Smooth muscle cell (in vitro differentiated cells): ENCODE measurements at regions not wholly inside any gene's neighbourhood (a gene's known extent, or its start where the extent isn't known, plus 50 kb on each side); places are given as distances from the start of the nearest gene placed in this dataset.

Source experiments
- DNase-seq: peaks from one replicate; lab custom pipeline; 2025; ENCODE audit not compliant: unreplicated experiment; lab: John Stamatoyannopoulos, UW
- H2AFZ ChIP-seq: fragments of 200-600 bp; sonication (generic); 2 replicates; pipeline ENCODE4 v1.6.0; 2016; ENCODE audit warnings: antibody characterized with exemption, low read depth, mild to moderate bottlenecking
- H3F3A ChIP-seq: fragments of 200-600 bp; sonication (generic); 2 replicates; pipeline ENCODE4 v1.6.0; 2017; ENCODE audit warnings: antibody characterized with exemption, low read depth
- H3K27ac ChIP-seq: fragments of 200-600 bp; sonication (generic); 2 replicates; pipeline ENCODE4 v1.5.1; 2016; ENCODE audit warnings: low read depth, mild to moderate bottlenecking
- H3K27me3 ChIP-seq: fragments of 200-600 bp; sonication (generic); 2 replicates; pipeline ENCODE4 v1.6.1; 2016; ENCODE audit warnings: low read depth, mild to moderate bottlenecking
- H3K36me3 ChIP-seq: fragments of 200-600 bp; sonication (generic); 2 replicates; pipeline ENCODE4 v1.5.1; 2016; ENCODE audit warnings: low read depth
- H3K4me1 ChIP-seq: fragments of 200-600 bp; sonication (generic); 2 replicates; pipeline ENCODE4 v1.5.1; 2016; ENCODE audit warnings: low read depth
- H3K4me2 ChIP-seq: fragments of 200-600 bp; sonication (generic); 2 replicates; pipeline ENCODE4 v1.6.0; 2016; ENCODE audit warnings: mild to moderate bottlenecking
- H3K4me3 ChIP-seq: fragments of 200-600 bp; sonication (generic); 2 replicates; pipeline ENCODE4 v1.5.1; 2016; ENCODE audit warnings: mild to moderate bottlenecking
- H3K79me2 ChIP-seq: fragments of 200-600 bp; sonication (generic); 2 replicates; pipeline ENCODE4 v1.6.0; 2016; ENCODE audit warnings: low read depth, mild to moderate bottlenecking
- H3K9ac ChIP-seq: fragments of 200-600 bp; sonication (generic); 2 replicates; pipeline ENCODE4 v1.6.0; 2016; ENCODE audit warnings: low read depth
- H3K9me3 ChIP-seq: fragments of 200-600 bp; sonication (generic); replicated peaks from 2 replicates; pipeline ENCODE4 v1.5.1; 2016; ENCODE audit warnings: low read depth
- H4K20me1 ChIP-seq: fragments of 200-600 bp; sonication (generic); 2 replicates; pipeline ENCODE4 v1.6.0; 2016; ENCODE audit warnings: low read depth
- WGBS: methylation state at CpG from one replicate; pipeline ENCODE4 v1.1.7; 2016; ENCODE audit warnings: low lambda C conversion rate; 5-methylcytosine and 5-hydroxymethylcytosine counted together
- TF ChIP-seq, protein P1 (sequence below): fragments of 200-600 bp; sonication (generic); IDR thresholded peaks from 2 replicates; pipeline ENCODE4 v1.5.1; 2017; ENCODE audit warnings: borderline replicate concordance, mild to moderate bottlenecking, antibody characterized with exemption; ENCODE audit not compliant: insufficient read depth, poor library complexity, severe bottlenecking

DNA sequence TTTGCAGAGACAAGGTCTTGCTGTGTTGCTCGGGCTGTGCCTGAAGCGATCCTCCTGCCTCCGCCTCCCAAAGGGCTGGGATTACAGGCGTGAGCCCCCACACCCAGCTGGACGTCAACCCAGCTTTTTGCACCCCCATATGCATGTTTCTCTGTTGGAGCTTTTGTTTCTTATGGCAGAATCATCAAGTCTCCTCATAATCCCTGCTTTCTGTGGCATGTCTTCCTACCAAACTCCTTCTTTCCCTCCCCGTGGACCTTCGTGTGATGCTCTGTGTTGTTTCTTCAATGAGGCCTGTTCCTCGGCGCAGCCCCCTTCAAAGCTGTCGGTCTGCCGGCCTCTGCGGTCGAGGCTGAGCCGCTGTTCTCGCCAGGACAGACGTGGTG lies 71.6 kb downstream of the METRNL start:
- Histone ChIP-seq H3K4me1 (no peaks in the 10 kb centered on the region), H3F3A (no peaks in the 10 kb centered on the region), H3K4me2 (peak overlapping the region; percentile 50), H3K36me3 (no peaks in the 10 kb centered on the region), H3K27ac (peak overlapping the region; percentile 78), H3K79me2 (no peaks in the 10 kb centered on the region), H3K4me3 (no peak overlapping the region), H4K20me1 (no peaks in the 10 kb centered on the region), H2AFZ (peak overlapping the region; percentile 20), H3K9me3 (no peaks in the 10 kb centered on the region), H3K27me3 (no peaks in the 10 kb centered on the region), H3K9ac (no peak overlapping the region)
- 68% methylated on average over 16 of the region's 16 CpGs for WGBS
- DNase-seq = no peak
- TF ChIP-seq, protein P1, sequence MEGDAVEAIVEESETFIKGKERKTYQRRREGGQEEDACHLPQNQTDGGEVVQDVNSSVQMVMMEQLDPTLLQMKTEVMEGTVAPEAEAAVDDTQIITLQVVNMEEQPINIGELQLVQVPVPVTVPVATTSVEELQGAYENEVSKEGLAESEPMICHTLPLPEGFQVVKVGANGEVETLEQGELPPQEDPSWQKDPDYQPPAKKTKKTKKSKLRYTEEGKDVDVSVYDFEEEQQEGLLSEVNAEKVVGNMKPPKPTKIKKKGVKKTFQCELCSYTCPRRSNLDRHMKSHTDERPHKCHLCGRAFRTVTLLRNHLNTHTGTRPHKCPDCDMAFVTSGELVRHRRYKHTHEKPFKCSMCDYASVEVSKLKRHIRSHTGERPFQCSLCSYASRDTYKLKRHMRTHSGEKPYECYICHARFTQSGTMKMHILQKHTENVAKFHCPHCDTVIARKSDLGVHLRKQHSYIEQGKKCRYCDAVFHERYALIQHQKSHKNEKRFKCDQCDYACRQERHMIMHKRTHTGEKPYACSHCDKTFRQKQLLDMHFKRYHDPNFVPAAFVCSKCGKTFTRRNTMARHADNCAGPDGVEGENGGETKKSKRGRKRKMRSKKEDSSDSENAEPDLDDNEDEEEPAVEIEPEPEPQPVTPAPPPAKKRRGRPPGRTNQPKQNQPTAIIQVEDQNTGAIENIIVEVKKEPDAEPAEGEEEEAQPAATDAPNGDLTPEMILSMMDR = no peak

DNA sequence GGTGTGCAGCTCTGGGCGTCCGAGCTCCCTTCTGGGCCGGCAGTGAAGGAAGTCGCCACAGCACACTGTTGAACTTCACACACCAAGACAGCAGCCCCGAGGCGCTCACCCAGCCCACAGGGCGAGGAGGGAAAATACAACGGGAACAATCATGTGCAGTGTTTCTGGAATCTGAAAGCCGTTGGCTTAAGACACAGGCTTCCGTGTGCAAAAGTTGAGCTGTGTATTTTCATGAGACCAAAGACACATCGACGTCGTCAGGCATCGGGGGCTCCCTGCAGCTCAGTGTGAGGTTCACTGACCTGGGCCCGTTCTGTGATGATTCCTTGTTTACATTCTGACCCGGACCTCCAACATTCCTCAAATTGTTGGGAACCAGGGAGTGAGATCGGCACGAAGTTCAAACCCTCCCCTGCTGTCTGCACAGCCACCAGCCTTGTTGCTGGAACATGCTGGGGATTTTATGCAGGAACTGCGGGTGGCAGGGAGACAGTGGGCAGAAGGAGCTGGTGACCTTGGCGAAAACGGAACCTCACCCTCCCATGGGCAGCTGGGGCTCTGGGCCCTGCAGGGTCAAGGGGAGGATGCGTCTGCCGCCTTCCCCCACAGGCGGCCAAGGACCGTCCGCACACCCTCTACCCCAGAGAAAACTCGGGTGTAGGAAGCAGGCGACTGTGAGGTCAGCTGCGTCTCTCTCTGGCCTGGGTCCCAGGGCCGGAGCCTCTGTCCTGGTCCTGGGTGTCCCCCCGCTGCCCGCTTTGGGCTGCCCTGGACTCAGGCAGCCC lies 72.2 kb downstream of the METRNL start:
- no peak for DNase-seq
- no peaks in the 10 kb centered on the region for H3K9me3 ChIP-seq
- no peak overlapping the region for H3K4me3 ChIP-seq
- WGBS = 47% methylated on average over 32 of the region's 32 CpGs
- peak overlapping the region; percentile 78 for H3K27ac ChIP-seq
- no peaks in the 10 kb centered on the region for H3K27me3 ChIP-seq
- peak overlapping the region; percentile 20 for H2AFZ ChIP-seq
- no peak overlapping the region for H3K9ac ChIP-seq
- H3K36me3 ChIP-seq = no peaks in the 10 kb centered on the region
- H4K20me1 ChIP-seq = no peaks in the 10 kb centered on the region
- peak overlapping the region; percentile 50 for H3K4me2 ChIP-seq
- H3K79me2 ChIP-seq = no peaks in the 10 kb centered on the region
- no peaks in the 10 kb centered on the region for H3K4me1 ChIP-seq
- TF ChIP-seq, protein P1 = no peak
- H3F3A ChIP-seq = no peaks in the 10 kb centered on the region

DNA sequence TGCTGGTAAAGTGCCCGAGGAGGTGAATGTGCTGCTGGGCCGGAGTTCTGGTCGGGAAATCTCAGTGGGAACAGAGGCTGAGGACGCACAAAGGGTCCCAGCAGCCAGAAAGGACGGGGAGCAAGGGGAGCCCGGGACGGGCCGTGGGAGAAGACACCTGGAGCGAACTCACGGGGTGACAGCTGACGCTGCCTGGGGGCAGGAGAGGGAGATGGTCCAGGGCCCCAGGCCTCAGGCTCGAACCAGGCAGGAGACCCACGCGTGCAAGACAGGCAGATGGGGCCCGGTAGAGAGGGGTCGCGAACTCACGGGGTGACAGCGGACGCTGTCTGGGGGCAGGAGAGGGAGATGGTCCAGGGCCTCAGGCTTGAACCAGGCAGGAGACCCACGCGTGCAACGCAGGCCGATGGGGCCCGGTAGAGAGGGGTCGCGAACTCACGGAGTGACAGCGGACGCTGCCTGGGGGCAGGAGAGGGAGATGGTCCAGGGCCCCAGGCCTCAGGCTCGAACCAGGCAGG lies 72.9 kb downstream of the METRNL start:
- H3K4me1 ChIP-seq = no peaks in the 10 kb centered on the region
- whole genome bisulfite sequencing = 91% methylated on average over 31 of the region's 31 CpGs
- H3K4me2 ChIP-seq = no peak overlapping the region
- H3K27me3 ChIP-seq = no peaks in the 10 kb centered on the region
- no peak overlapping the region for H2AFZ ChIP-seq
- TF ChIP-seq, protein P1 = no peak
- no peaks in the 10 kb centered on the region for H3K36me3 ChIP-seq
- H3K4me3 ChIP-seq = no peak overlapping the region
- no peak overlapping the region for H3K27ac ChIP-seq
- H3K9ac ChIP-seq = no peak overlapping the region
- no peaks in the 10 kb centered on the region for H3K9me3 ChIP-seq
- no peak for DNase-seq
- H3F3A ChIP-seq = no peaks in the 10 kb centered on the region
- H4K20me1 ChIP-seq = no peaks in the 10 kb centered on the region
- no peaks in the 10 kb centered on the region for H3K79me2 ChIP-seq
